CD4-positive, alpha-beta T cell treated with Interferon gamma for 1 hour (primary cell): ENCODE measurements at regions not wholly inside any gene's neighbourhood (a gene's known extent, or its start where the extent isn't known, plus 50 kb on each side); places are given as distances from the start of the nearest gene placed in this dataset.

ENCODE experiments used
- DNase-seq: peaks from one replicate; pipeline ENCODE4 v3.0.0-alpha.2; 2020

GRCh38 chr21:16708101-16708835 is 804.6 kb upstream of the CXADR start:
- no peak for DNase-seq

- DNase-seq: no peak
These were observed 802.8 kb upstream of the CXADR start for GRCh38 chr21:16709866-16710550.

GRCh38 chr21:16711757-16712156 is 801.1 kb upstream of the CXADR start:
- no peak for DNase-seq

GRCh38 chr21:16713331-16714117 is 799.3 kb upstream of the CXADR start:
- DNase-seq: no peak

- DNase-seq: no peak
These were observed 772.3 kb upstream of the CXADR start for GRCh38 chr21:16740511-16740910.

GRCh38 chr21:16741141-16741665 is 771.6 kb upstream of the CXADR start:
- no peak for DNase-seq

- DNase-seq: no peak
These were observed 770.7 kb upstream of the CXADR start for GRCh38 chr21:16742131-16742641.

- DNase-seq: no peak
These were observed 770.1 kb upstream of the CXADR start for GRCh38 chr21:16742741-16743140.

GRCh38 chr21:16743317-16743716 is 769.5 kb upstream of the CXADR start:
- DNase-seq: no peak

- no peak for DNase-seq
These were observed 761.9 kb upstream of the CXADR start for GRCh38 chr21:16750926-16751325.

GRCh38 chr21:16751695-16752474 is 761.0 kb upstream of the CXADR start:
- DNase-seq: no peak

GRCh38 chr21:16752475-16752857 is 760.4 kb upstream of the CXADR start:
- no peak for DNase-seq

- no peak for DNase-seq
These were observed 757.8 kb upstream of the CXADR start for GRCh38 chr21:16755061-16755460.

- DNase-seq: no peak
These were observed 745.6 kb upstream of the CXADR start for GRCh38 chr21:16767201-16767600.

GRCh38 chr21:16768096-16768495 is 744.7 kb upstream of the CXADR start:
- no peak for DNase-seq

GRCh38 chr21:16770266-16770665 is 742.6 kb upstream of the CXADR start:
- DNase-seq: no peak

GRCh38 chr21:16773206-16773605 is 739.6 kb upstream of the CXADR start:
- DNase-seq: no peak

GRCh38 chr21:16775076-16775475 is 737.8 kb upstream of the CXADR start:
- DNase-seq: no peak

- no peak for DNase-seq
These were observed 735.7 kb upstream of the CXADR start for GRCh38 chr21:16777041-16777720.

GRCh38 chr21:16788584-16788983 is 724.3 kb upstream of the CXADR start:
- no peak for DNase-seq

- DNase-seq: no peak
These were observed 723.2 kb upstream of the CXADR start for GRCh38 chr21:16789636-16790035.

- DNase-seq: no peak
These were observed 720.7 kb upstream of the CXADR start for GRCh38 chr21:16792101-16792500.
